SW480 (cell line): ENCODE measurements at regions not wholly inside any gene's neighbourhood (a gene's known extent, or its start where the extent isn't known, plus 50 kb on each side); places are given as distances from the start of the nearest gene placed in this dataset.
"Not testable (repeated sequence)": the region's sequence is repeated elsewhere in the genome, so short reads cannot be mapped to it uniquely, and the experiment has no call there.

ENCODE experiments used
- DNase-seq: peaks from one replicate; pipeline ENCODE4 v3.0.0-alpha.2; 2016; ENCODE audit warnings: low spot score

GRCh38 chr1:203998571-203998970, 74.3 kb upstream of the SOX13 start:
- DNase-seq = not testable (repeated sequence)

GRCh38 chr1:203999618-204000017, 73.3 kb upstream of the SOX13 start:
- no peak for DNase-seq

- DNase-seq = no peak
Observed at GRCh38 chr1:204001166-204001901, 71.6 kb upstream of the SOX13 start.

- no peak for DNase-seq
Observed at GRCh38 chr1:204002614-204003013, 70.3 kb upstream of the SOX13 start.

GRCh38 chr1:204003536-204003935, 69.4 kb upstream of the SOX13 start:
- DNase-seq = no peak

- no peak for DNase-seq
Observed at GRCh38 chr1:204011426-204011825, 61.5 kb upstream of the SOX13 start.

GRCh38 chr1:204013052-204013451, 59.9 kb upstream of the SOX13 start:
- DNase-seq = no peak

GRCh38 chr1:204014336-204014735, 58.6 kb upstream of the SOX13 start:
- no peak for DNase-seq

- not testable (repeated sequence) for DNase-seq
Observed at GRCh38 chr1:204014961-204015360, 58.0 kb upstream of the SOX13 start.

GRCh38 chr1:204017032-204017431, 55.9 kb upstream of the SOX13 start:
- no peak for DNase-seq

- DNase-seq = no peak
Observed at GRCh38 chr1:204018460-204018859, 54.5 kb upstream of the SOX13 start.
